ENCODE measurements at regions not wholly inside any gene's neighbourhood (a gene's known extent, or its start where the extent isn't known, plus 50 kb on each side); places are given as distances from the start of the nearest gene placed in this dataset.

- no peak for DNase-seq
Measured at GRCh38 chr15:85979929-85980328, 99.7 kb upstream of the AGBL1 start.

- no peak for DNase-seq
Measured at GRCh38 chr15:85980946-85981345, 98.7 kb upstream of the AGBL1 start.

- no peak for DNase-seq
Measured at GRCh38 chr15:85984241-85984640, 95.4 kb upstream of the AGBL1 start.

- DNase-seq: no peak
Measured at GRCh38 chr15:85986116-85986515, 93.6 kb upstream of the AGBL1 start.

GRCh38 chr15:85986741-85987140, 92.9 kb upstream of the AGBL1 start:
- no peak for DNase-seq

- no peak for DNase-seq
Measured at GRCh38 chr15:85988741-85989140, 90.9 kb upstream of the AGBL1 start.

- DNase-seq: no peak
Measured at GRCh38 chr15:85992224-85992623, 87.4 kb upstream of the AGBL1 start.

- no peak for DNase-seq
Measured at GRCh38 chr15:85993116-85993515, 86.6 kb upstream of the AGBL1 start.

- no peak for DNase-seq
Measured at GRCh38 chr15:85997618-85998017, 82.1 kb upstream of the AGBL1 start.

- no peak for DNase-seq
Measured at GRCh38 chr15:85999658-86000057, 80.0 kb upstream of the AGBL1 start.

GRCh38 chr15:86001200-86001599, 78.5 kb upstream of the AGBL1 start:
- no peak for DNase-seq

- DNase-seq: no peak
Measured at GRCh38 chr15:86002444-86002843, 77.2 kb upstream of the AGBL1 start.

- DNase-seq: no peak
Measured at GRCh38 chr15:86004061-86004460, 75.6 kb upstream of the AGBL1 start.

- DNase-seq: no peak
Measured at GRCh38 chr15:86006546-86006945, 73.1 kb upstream of the AGBL1 start.

GRCh38 chr15:86009727-86010126, 69.9 kb upstream of the AGBL1 start:
- DNase-seq: no peak

GRCh38 chr15:86010398-86010797, 69.3 kb upstream of the AGBL1 start:
- no peak for DNase-seq

- DNase-seq: no peak
Measured at GRCh38 chr15:86010891-86011290, 68.8 kb upstream of the AGBL1 start.

- DNase-seq: no peak
Measured at GRCh38 chr15:86014016-86014415, 65.7 kb upstream of the AGBL1 start.

- no peak for DNase-seq
Measured at GRCh38 chr15:86016750-86017149, 62.9 kb upstream of the AGBL1 start.

- no peak for DNase-seq
Measured at GRCh38 chr15:86018679-86019078, 61.0 kb upstream of the AGBL1 start.

- peak; percentile 27 for DNase-seq
Measured at GRCh38 chr15:86021281-86022264, 58.1 kb upstream of the AGBL1 start.

GRCh38 chr15:86028961-86029360, 50.7 kb upstream of the AGBL1 start:
- DNase-seq: no peak
